ENCODE measurements at regions not wholly inside any gene's neighbourhood (a gene's known extent, or its start where the extent isn't known, plus 50 kb on each side); places are given as distances from the start of the nearest gene placed in this dataset.
"Not testable (repeated sequence)": the region's sequence is repeated elsewhere in the genome, so short reads cannot be mapped to it uniquely, and the experiment has no call there.

- FAIRE-seq (no peak), DNase-seq (ENCODE audit: low spot score) (no peak)
Observed at GRCh38 chr4:53720776-53721175, 129.5 kb upstream of the LNX1 start.

GRCh38 chr4:53717064-53717549 is 125.8 kb upstream of the LNX1 start:
- FAIRE-seq (no peak), DNase-seq (ENCODE audit: low spot score) (no peak)

- DNase-seq (ENCODE audit: low spot score) (no peak), FAIRE-seq (no peak)
Observed at GRCh38 chr4:53716471-53717063, 125.3 kb upstream of the LNX1 start.

- DNase-seq (ENCODE audit: low spot score) (no peak), FAIRE-seq (no peak)
Observed at GRCh38 chr4:53716011-53716410, 124.7 kb upstream of the LNX1 start.

DNA sequence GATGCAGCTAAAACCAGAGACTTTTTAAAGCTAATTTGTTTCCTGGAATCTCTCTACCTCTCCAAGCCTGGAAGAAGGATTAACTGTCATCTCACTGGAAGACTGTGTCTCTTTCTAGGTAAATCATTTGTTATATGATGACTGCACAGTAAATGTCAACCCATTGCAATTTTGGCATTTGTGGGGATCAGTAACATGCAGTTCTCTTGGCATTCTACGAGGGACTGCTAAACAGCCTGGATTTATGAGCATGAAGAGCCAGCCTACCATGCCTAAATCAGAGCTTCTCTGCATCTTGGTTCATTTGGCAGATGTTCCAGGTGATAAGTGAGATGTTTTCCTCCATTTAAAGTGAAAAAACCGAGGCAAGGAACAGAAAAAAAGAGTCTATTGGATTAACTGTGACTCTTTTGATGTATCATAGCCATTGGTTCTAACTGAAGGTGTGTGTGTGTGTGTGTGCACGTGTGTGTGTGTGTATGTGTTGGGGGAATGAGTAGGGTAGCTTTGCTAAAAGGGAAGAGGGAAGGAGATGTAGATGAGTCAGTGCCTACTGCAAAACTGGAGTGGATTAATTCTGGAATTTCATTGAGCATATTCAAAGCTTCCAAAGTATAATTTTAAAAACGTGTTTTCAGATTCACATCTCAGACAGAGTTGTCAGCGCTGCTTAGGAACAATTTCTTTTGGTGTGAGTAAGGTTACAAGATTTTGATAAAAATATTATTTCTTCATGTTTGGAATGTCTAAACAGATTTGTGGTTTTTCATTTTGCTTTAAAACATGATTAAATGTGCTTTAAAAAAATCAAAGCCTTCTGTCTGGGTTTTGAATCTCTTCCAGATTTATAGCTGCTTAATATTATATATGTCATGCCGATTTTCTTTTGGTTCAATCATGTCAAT is 123.2 kb upstream of the LNX1 start:
- DNase-seq (ENCODE audit: low spot score) = no peak
- FAIRE-seq = no peak

- DNase-seq (ENCODE audit: low spot score) (no peak), FAIRE-seq (peak; percentile 17)
Observed at GRCh38 chr4:53713767-53714166, 122.5 kb upstream of the LNX1 start.

DNA sequence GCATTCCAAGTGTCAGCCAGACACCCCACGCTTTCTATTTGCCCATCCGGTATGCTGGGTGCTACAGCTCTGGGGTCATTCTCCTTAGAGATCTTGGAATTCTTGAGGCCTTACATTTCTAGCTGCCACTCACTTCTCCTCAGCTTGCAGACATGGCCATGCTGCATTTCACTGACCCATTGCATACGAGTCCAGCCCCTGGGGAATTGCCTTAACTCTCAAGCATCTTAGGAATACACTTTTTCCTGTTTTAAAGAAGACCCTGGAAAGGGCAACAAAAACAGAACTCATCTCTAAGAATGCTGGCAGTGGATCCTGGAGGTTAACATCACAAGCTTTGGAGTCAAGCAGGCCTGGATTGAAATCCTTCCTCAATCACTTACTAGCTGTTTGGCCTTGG is 122.0 kb upstream of the LNX1 start:
- FAIRE-seq (no peak), DNase-seq (ENCODE audit: low spot score) (no peak)

DNA sequence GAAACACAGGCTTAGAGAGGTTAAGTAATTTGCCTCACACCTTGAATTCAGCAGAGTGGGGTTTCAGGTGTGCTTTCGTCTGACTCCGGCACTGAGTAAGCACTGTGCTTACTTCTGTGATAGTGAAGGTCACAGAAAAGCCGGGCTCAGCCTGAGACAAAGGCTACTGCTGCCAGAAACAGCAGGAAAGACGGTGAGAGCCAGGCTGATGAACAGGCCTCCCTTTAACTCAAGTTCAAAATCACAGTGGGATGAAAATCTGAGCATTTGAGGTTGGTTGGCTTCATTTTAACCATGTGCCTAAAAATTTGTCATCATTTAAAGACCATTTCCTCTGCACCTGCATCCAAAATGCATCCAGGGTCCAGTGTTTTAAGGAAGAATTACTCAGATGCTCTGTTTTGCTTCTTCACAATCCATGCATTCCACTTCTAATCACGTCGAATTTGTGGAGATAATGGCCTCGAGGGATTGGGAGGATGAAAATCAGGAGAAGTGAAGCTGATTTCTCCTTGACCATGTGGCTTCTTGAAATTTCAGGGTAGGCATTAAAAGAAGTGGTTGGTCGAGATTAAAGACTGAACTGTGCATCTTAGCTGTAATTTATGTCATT is 121.2 kb upstream of the LNX1 start:
- no peak for FAIRE-seq

GRCh38 chr4:53711926-53712325 is 120.6 kb upstream of the LNX1 start:
- DNase-seq (ENCODE audit: low spot score) (no peak), FAIRE-seq (no peak)

More for the DNA sequence above, 121.2 kb upstream of the LNX1 start:
- DNase-seq (ENCODE audit: low spot score) = no peak

GRCh38 chr4:53709693-53710092 is 118.4 kb upstream of the LNX1 start:
- DNase-seq (ENCODE audit: low spot score) (no peak), FAIRE-seq (no peak)

DNA sequence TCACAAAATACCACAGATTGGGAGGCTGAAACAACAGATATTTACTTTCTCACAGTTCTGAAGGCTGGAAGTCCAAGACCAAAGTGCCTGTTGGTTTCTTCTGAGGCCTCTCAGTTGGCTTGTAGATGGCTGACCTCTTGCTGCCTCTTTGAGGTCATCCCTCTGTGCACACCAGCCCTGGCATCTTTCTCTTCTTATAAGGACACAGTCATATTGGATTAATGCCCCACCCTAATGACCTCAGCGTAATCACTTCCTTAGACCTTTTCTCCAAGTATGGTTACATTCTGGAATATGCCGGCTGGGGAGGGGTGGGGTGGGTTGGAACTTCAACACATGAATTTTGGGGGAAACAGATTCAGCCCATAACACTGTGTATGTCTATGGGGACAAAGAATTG is 116.2 kb upstream of the LNX1 start:
- DNase-seq (ENCODE audit: low spot score) = no peak
- FAIRE-seq = no peak

GRCh38 chr4:53706422-53707032 is 115.2 kb upstream of the LNX1 start:
- peak; percentile 43 for DNase-seq (ENCODE audit: low spot score)

DNA sequence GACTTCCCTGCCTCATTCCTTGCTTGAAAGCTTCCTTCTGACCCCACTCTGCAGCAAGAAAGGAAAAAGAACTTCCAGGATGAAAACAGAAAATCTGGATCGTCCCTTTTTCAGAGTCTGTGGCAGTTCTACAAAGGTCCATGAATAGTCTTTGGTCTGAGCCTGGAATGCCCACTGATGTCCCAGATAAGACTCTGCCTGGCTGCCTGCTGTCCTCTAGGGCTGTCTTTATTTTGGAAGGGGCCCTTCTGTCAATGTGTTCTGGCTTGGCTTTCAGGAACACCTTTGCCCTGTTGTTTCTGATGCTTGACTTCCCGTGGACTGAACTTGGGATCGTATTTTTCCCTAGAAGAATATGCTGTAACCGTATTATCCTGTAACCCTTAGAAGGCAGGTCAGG is 114.7 kb upstream of the LNX1 start:
- DNase-seq (ENCODE audit: low spot score) = no peak
- no peak for FAIRE-seq

More at GRCh38 chr4:53706422-53707032, 115.2 kb upstream of the LNX1 start:
- FAIRE-seq = peak; percentile 37

DNA sequence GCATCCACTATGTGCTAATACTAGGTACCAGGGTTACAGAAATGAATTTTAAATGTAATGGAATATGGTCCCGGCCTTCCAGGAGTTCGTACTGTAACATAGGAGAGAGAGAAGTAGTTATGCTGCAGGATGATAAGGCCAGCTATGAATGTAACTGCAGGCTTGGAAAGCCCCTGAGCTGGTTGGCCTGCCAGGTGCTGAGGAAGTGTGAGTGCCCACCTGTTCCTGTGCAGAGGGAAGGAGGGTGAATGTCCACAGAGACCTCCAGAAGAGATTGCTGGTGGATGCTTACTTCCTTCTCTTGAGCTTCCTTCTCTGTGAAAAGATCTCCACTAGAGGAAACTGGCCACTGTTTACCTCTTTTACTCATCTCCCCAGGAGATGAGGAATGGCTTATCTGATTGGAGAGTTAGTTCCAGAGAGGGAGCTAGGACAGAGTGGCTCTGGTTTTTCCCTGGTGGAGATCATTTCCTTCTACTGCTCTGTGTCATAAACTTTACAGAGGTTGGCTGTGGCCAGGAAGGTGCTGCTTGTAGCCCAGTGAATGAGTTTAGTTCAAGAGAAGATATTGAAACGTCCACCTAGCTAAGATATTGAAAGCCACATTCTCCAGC is 114.0 kb upstream of the LNX1 start:
- DNase-seq (ENCODE audit: low spot score) = no peak
- FAIRE-seq = no peak

DNA sequence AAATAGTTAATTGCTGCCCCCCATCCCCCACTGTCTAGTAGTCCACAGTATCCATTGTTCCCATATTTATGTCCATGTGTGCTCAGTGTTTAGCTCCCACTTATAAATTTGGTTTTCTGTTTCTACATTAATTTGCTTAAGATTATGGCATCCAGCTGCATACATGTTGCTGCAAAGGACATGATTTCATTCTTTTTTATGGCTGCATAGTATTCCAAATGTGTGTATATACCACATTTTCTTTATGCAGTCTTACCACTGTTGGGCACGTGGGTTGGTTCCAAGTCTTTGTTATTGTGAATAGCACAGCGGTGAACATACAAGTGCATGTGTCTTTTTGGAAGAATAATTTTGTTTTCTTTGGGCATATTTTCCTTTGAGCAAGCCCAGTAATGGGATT is 113.0 kb upstream of the LNX1 start:
- DNase-seq (ENCODE audit: low spot score) (no peak), FAIRE-seq (no peak)

- DNase-seq (ENCODE audit: low spot score) = no peak
- FAIRE-seq = no peak
Observed at GRCh38 chr4:53703267-53703655, 112.0 kb upstream of the LNX1 start.

- peak; percentile 85 for DNase-seq (ENCODE audit: low spot score)
Observed at GRCh38 chr4:53702334-53703266, 111.3 kb upstream of the LNX1 start.

GRCh38 chr4:53701260-53701659 is 110.0 kb upstream of the LNX1 start:
- FAIRE-seq = not testable (repeated sequence)

More at GRCh38 chr4:53702334-53703266, 111.3 kb upstream of the LNX1 start:
- FAIRE-seq = no peak

GRCh38 chr4:53699310-53699709 is 108.0 kb upstream of the LNX1 start:
- not testable (repeated sequence) for FAIRE-seq; DNase-seq (ENCODE audit: low spot score)

More at GRCh38 chr4:53701260-53701659, 110.0 kb upstream of the LNX1 start:
- DNase-seq (ENCODE audit: low spot score) = not testable (repeated sequence)

All from urothelium cell line (cell line).